ENCODE measurements at regions not wholly inside any gene's neighbourhood (a gene's known extent, or its start where the extent isn't known, plus 50 kb on each side); places are given as distances from the start of the nearest gene placed in this dataset.

DNA sequence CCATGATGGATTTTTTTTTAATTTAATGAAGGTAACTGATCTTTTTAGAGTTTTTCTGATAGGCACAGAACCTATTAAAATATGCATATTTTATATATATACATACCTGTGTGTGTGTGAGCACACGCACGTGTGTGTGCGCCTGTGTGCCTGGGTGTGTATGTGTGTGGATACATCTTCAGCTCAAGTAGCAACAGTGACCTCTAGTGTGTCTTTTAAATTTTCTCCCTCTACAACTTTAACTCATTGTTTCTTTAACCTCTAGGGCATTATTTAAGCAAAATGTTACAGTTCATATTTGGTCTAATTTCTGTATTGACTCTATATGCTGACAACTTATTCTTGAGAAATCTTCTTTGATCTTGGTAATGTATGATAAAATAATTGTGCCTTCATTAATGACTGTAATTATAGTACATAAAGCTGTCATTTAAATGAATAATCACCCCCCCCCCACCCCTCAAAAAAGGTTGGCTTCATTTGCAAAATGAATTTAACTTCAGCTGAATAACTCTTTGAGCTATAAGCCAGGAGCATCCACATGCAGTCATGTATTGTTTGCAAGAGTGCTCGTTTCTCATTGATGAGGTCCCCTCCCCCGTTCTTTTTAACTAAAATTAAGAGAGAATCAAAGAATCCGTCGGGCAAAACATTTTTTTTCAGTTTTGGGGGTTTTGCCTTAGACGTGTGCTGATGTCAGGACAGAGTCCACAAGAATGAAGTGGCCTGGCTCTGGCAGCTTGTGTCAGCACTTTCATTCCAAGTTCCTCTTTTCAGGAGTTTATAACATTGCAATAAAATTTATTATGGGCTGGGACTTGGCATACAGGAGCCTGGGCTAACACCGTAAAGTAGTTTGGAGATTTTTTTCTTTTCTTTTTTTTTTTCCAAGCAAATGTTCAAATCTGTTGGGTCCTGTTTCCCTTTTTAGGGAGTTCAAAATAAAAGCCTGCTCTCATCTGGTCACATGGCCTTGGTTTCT lies 80.0 kb downstream of the ETAA1 start:
- H3K27me3 Mint-ChIP-seq (ENCODE audit: unreplicated experiment), result no peaks in the 10 kb centered on the region
- H3K4me1 Mint-ChIP-seq (ENCODE audit: unreplicated experiment), result peaks cover 6% of the 10 kb centered on the region
- DNase-seq (ENCODE audit: extremely low spot score, unreplicated experiment), result no peak
- no peak overlapping the region for H3K4me3 Mint-ChIP-seq (ENCODE audit: unreplicated experiment)
- H3K9me3 Mint-ChIP-seq (ENCODE audit: unreplicated experiment), result no peaks in the 10 kb centered on the region
- TF ChIP-seq, protein P1, sequence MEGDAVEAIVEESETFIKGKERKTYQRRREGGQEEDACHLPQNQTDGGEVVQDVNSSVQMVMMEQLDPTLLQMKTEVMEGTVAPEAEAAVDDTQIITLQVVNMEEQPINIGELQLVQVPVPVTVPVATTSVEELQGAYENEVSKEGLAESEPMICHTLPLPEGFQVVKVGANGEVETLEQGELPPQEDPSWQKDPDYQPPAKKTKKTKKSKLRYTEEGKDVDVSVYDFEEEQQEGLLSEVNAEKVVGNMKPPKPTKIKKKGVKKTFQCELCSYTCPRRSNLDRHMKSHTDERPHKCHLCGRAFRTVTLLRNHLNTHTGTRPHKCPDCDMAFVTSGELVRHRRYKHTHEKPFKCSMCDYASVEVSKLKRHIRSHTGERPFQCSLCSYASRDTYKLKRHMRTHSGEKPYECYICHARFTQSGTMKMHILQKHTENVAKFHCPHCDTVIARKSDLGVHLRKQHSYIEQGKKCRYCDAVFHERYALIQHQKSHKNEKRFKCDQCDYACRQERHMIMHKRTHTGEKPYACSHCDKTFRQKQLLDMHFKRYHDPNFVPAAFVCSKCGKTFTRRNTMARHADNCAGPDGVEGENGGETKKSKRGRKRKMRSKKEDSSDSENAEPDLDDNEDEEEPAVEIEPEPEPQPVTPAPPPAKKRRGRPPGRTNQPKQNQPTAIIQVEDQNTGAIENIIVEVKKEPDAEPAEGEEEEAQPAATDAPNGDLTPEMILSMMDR (IDR thresholded peaks at IDR 0.05), result peak; percentile 80
- H3K36me3 Mint-ChIP-seq (ENCODE audit: unreplicated experiment), result no peaks in the 10 kb centered on the region
- no peak overlapping the region for H3K27ac Mint-ChIP-seq (ENCODE audit: unreplicated experiment)

DNA sequence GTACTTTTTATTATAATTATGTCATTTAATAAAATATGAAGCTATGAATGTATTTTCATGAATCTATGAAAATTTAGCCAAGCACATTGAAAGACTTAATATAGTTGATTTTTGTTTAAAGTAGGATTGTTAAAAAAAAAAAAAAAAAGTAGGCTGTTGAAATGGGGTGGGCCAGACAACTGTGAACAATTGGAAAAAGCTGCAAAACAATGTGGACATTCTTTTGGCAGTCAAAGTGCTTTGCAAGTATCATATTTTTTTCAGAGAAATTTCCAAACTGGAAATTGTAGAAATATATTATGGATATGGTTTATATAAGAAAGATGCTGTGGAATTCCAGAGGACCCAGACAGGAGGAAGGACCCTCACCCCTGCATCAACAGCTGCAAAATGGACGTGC lies 82.1 kb downstream of the ETAA1 start:
- DNase-seq (ENCODE audit: extremely low spot score, unreplicated experiment), result no peak
- TF ChIP-seq, protein P1 (IDR thresholded peaks at IDR 0.05), result no peak
- Mint-ChIP-seq H3K9me3 (ENCODE audit: unreplicated experiment) (peaks cover 4% of the 10 kb centered on the region), H3K4me1 (ENCODE audit: unreplicated experiment) (peaks cover 6% of the 10 kb centered on the region), H3K4me3 (ENCODE audit: unreplicated experiment) (no peak overlapping the region), H3K27me3 (ENCODE audit: unreplicated experiment) (no peaks in the 10 kb centered on the region), H3K27ac (ENCODE audit: unreplicated experiment) (no peak overlapping the region), H3K36me3 (ENCODE audit: unreplicated experiment) (no peaks in the 10 kb centered on the region)

GRCh38 chr2:67485431-67485830 lies 88.3 kb downstream of the ETAA1 start:
- DNase-seq (ENCODE audit: extremely low spot score, unreplicated experiment), result no peak
- Mint-ChIP-seq H3K36me3 (ENCODE audit: unreplicated experiment) (no peaks in the 10 kb centered on the region), H3K27ac (ENCODE audit: unreplicated experiment) (no peak overlapping the region), H3K4me1 (ENCODE audit: unreplicated experiment) (no peaks in the 10 kb centered on the region), H3K27me3 (ENCODE audit: unreplicated experiment) (no peaks in the 10 kb centered on the region), H3K9me3 (ENCODE audit: unreplicated experiment) (peaks cover 4% of the 10 kb centered on the region), H3K4me3 (ENCODE audit: unreplicated experiment) (no peak overlapping the region)
- TF ChIP-seq, protein P1 (IDR thresholded peaks at IDR 0.05), result no peak

DNA sequence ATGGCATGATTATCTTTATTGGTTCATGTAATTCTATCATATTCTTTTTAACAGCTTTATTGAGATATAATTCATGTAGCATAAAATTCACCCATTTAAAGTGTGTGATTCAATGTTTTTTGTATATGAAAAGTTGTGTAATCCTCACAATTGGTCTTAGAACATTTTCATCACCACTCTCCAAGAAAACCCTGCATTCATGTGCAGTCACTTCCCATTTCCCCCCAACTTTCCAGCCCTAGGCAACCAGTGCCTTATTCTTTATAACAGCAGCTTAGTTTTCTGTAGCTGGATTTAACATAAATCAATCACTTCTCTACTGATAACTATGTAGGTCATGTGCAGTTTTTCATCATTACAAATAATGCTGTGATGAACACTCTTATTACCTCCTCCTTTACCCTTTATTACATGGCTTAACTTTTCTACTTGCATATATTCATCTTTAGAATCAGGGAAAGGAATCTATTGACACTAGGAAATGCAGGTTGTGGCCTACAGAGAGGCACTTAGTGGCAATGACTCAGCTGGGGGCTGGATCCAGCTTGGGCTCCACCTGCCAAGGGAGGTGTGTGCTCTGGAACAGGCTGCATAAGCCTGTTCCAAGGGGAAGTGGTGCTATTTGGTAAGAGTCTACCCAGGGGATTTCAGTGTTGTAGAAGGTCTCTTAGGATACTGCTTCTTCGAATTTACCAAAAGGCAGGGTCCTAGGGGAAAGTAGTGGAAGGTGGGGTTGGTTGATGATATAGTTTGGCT lies 89.1 kb downstream of the ETAA1 start:
- no peaks in the 10 kb centered on the region for H3K27me3 Mint-ChIP-seq (ENCODE audit: unreplicated experiment)
- TF ChIP-seq, protein P1 (IDR thresholded peaks at IDR 0.05), result no peak
- no peaks in the 10 kb centered on the region for H3K36me3 Mint-ChIP-seq (ENCODE audit: unreplicated experiment)
- no peaks in the 10 kb centered on the region for H3K4me1 Mint-ChIP-seq (ENCODE audit: unreplicated experiment)
- no peak overlapping the region for H3K4me3 Mint-ChIP-seq (ENCODE audit: unreplicated experiment)
- H3K27ac Mint-ChIP-seq (ENCODE audit: unreplicated experiment), result no peak overlapping the region
- no peak for DNase-seq (ENCODE audit: extremely low spot score, unreplicated experiment)
- peaks cover 4% of the 10 kb centered on the region for H3K9me3 Mint-ChIP-seq (ENCODE audit: unreplicated experiment)

- Mint-ChIP-seq H3K27me3 (ENCODE audit: unreplicated experiment) (no peaks in the 10 kb centered on the region), H3K27ac (ENCODE audit: unreplicated experiment) (no peak overlapping the region), H3K36me3 (ENCODE audit: unreplicated experiment) (no peaks in the 10 kb centered on the region)
These were observed 90.9 kb downstream of the ETAA1 start for GRCh38 chr2:67487993-67488392.

More at GRCh38 chr2:67487993-67488392, 90.9 kb downstream of the ETAA1 start:
- TF ChIP-seq, protein P1 (IDR thresholded peaks at IDR 0.05), result no peak
- Mint-ChIP-seq H3K4me3 (ENCODE audit: unreplicated experiment) (no peak overlapping the region), H3K4me1 (ENCODE audit: unreplicated experiment) (no peaks in the 10 kb centered on the region), H3K9me3 (ENCODE audit: unreplicated experiment) (peaks cover 4% of the 10 kb centered on the region)
- DNase-seq (ENCODE audit: extremely low spot score, unreplicated experiment), result no peak

Measured in osteocyte (in vitro differentiated cells).